GM18867 (cell line): ENCODE measurements at regions not wholly inside any gene's neighbourhood (a gene's known extent, or its start where the extent isn't known, plus 50 kb on each side); places are given as distances from the start of the nearest gene placed in this dataset.
A peak's percentile ranks its signal among the peaks of the same experiment; 100 is the strongest.

Experiments
- ATAC-seq: cut with Tn5 transposase; IDR thresholded peaks from one replicate; pipeline ENCODE4 v1.9.1; 2021; ENCODE audit warnings: mild to moderate bottlenecking, moderate library complexity; ENCODE audit not compliant: unreplicated experiment

GRCh38 chr2:18799397-18799796 lies 210.0 kb upstream of the NT5C1B start:
- ATAC-seq = no peak

GRCh38 chr2:18797133-18797845 lies 207.9 kb upstream of the NT5C1B start:
- no peak for ATAC-seq

- ATAC-seq = no peak
Observed at GRCh38 chr2:18795906-18796305, 206.5 kb upstream of the NT5C1B start.

- ATAC-seq = no peak
Observed at GRCh38 chr2:18792684-18793083, 203.3 kb upstream of the NT5C1B start.

DNA sequence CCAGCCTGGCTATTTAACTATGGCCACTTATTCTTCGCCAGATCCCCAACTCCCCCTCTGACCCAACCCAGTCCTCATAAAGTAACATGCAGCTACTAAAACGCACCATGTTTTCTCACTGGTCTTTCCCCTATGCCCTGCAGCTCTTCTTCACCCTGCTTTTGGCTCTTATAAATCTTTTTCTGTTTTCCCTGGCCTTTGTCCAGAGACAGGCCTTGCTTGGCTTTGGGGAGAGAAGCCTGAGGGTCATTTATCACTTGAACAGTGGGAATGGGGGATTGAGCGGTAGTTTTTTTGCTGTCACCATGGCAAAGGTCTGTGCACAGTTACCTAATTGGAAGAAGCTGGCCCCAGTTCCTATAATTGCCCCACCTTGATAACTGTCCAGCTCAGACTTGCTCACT lies 202.9 kb upstream of the NT5C1B start:
- no peak for ATAC-seq

DNA sequence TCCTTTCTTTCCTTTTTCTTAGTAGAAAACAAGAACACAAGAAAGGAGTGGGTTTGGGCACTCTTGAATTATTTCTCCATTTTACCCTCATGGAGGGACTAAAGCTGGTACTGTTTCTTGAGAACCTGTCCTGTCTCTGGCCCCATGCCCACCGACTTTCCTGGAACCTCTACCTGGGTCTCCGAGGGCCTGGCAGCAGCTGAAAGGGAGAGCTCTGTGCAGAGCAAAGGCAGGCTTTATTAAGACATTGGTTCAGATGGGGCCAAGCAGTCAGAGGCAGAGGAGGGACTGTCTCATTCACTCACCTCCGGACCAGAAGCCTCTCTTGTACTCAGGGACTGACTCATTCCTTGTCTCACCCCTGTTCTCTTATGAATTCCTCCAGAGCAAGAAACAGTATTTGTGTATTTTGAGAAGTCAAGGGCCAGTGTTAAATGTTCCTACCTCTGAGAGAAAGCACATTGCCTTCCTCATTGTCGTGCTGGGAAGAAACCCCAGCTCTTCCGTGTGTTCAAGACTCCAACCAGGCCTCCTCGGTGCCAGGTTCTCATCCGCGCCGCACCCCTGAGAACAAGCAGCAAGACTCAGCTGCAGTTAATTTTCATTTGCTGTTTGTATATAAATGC lies 201.9 kb upstream of the NT5C1B start:
- ATAC-seq = no peak

GRCh38 chr2:18790509-18791171 lies 201.3 kb upstream of the NT5C1B start:
- ATAC-seq = no peak

DNA sequence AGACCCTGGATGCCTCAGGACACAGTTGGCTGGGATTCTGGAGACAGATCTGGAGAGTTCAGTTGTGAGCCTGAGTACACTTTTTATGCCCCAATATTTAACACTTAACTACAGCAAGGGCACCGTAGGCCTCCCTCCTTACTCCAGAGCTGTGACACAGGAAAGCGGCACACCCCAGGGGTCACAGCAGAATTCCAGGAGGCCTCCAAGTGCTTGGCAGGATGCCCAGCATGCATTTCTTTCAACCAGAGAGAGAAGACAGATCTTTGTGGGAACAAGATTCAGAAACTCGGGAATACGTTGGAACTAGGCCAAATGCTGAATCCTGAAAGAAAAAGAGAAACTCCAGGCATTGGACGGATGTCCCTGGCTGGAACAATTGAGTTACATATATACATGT lies 199.2 kb upstream of the NT5C1B start:
- no peak for ATAC-seq

DNA sequence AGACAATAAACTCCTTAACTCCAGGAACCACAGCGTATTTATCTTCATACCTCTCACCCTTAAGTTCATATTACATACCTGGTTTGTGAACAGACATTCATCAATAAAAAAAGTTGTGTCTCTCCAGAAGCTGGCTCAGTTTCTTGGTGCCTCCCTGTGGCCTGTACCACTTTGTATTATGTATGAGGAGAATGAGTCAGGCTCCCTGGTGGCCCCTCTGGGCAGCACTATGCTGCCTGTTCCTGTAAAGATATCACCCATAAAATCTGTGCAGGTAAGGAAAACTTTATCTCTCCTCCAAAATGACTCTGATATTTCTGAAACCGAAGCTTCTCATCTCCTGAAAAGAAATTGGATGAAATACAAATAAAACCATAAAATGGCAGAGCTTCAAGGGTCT lies 198.4 kb upstream of the NT5C1B start:
- ATAC-seq = no peak

DNA sequence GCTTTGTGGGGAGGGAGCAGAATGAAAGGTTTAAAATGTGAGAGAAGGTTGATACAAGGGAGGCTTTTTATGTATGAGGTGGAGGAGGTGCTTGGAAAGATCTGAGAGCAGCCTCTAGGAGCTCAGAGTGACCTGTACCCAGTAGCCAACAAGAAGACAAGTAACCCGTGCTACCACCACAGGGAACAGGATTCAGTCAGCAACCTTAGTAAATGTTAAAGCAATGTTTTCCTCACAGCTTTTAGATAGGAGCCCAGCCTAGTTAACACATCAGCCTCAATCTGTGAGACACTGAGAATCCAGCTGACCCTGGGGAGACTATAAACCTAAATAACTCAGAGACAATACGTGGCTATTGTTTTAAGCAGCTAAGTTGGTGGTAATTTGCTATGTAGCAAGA lies 194.9 kb upstream of the NT5C1B start:
- ATAC-seq = no peak

- no peak for ATAC-seq
Observed at GRCh38 chr2:18781541-18782280, 192.3 kb upstream of the NT5C1B start.

- ATAC-seq = no peak
Observed at GRCh38 chr2:18777250-18777812, 188.0 kb upstream of the NT5C1B start.

- no peak for ATAC-seq
Observed at GRCh38 chr2:18771212-18771611, 181.8 kb upstream of the NT5C1B start.

DNA sequence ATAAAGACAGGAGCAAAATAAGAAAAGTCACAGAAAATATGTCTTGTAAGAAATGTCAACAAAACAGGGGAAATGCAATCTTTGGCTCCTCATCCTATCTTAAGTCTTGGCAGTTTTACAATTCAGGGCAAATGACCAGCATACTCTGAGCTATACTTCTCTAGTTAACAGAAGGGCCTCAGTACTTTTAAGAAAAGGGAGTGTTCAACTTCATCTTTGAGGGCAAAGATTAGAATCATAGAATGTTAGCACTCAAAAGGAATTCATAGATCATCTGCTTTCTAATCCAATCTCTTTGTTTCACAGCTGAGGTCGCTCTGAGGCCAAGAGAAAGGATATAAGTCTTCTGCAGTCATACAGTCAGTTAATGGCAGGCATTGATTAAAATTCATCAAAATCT lies 174.0 kb upstream of the NT5C1B start:
- ATAC-seq = no peak

GRCh38 chr2:18762667-18763066 lies 173.3 kb upstream of the NT5C1B start:
- no peak for ATAC-seq

- ATAC-seq = no peak
Observed at GRCh38 chr2:18754286-18754685, 164.9 kb upstream of the NT5C1B start.

DNA sequence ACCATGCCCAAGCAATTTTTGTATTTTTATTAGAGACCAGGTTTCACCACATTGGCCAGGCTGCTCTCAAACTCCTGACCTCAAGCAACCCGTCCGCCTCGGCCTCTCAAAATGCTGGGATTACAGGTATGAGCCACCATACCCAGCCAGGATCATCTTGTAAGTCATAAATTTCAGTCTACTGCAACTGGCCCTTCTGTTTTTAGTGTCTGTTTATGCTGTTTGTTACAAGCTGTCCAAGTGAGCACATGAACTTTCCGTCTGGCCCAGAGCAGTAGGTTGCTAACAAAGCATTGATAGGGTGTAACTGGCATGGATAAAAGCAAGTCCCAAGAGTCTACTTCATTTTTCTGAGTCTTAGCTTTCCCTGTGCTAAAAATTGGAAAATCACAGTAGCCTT lies 164.4 kb upstream of the NT5C1B start:
- ATAC-seq = no peak

DNA sequence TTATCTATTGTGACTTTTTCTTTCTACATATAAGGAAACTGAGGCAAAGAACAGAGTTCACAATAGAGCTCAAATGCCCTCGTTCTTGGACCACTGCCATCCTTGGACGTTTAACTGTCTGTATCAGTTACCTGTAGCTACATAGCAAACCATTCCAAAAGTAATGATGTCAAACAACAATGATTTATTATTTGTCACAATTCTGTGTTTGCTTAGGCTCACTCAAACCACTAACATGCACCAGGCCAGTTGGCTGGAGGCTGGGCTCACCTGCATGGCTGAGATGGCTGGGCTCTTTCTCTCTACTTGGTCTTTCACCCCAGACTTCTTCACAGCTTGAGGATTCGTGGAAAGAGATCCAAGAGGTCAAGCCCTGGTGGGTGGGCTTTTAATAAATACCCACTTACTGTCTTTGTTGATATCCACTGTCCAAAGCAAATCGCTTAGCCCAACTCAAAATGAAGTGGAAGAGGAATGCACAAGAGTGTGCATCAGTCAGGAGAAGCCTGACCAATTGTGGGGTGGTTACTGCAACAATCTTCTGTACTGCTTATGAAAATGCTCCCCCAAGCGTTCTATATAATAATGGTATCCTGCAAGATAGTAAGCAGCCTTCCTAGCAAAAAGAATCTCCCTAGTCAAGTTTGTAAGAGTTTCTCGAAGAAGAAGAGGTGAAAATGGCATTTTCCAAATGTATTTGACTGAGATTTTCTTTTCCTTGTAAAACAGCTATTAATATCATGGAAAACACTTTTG lies 163.5 kb upstream of the NT5C1B start:
- peak; percentile 38 for ATAC-seq

GRCh38 chr2:18752022-18752493 lies 162.7 kb upstream of the NT5C1B start:
- ATAC-seq = no peak
